Fibroblast of lung (primary cell): ENCODE measurements at regions not wholly inside any gene's neighbourhood (a gene's known extent, or its start where the extent isn't known, plus 50 kb on each side); places are given as distances from the start of the nearest gene placed in this dataset.
A peak's percentile ranks its signal among the peaks of the same experiment; 100 is the strongest.

Experiments used
- DNase-seq, 2 donors: peaks; one replicate each; pipeline versions ENCODE4 v3.0.0 to v3.0.0-alpha.2; 2010; ENCODE audit warnings: low read depth in 2 of 2
- H2AFZ ChIP-seq: 2 replicates; pipeline ENCODE4 v1.5.1; 2012; ENCODE audit warnings: low read length, control low read depth, inconsistent platforms
- H3K27ac ChIP-seq: 2 replicates; pipeline ENCODE4 v1.5.1; 2011; ENCODE audit warnings: low read length, control low read depth; ENCODE audit not compliant: insufficient read depth
- H3K27me3 ChIP-seq: 2 replicates; pipeline ENCODE4 v1.5.1; 2011; ENCODE audit warnings: mild to moderate bottlenecking, low read length; ENCODE audit not compliant: control insufficient read depth, insufficient read depth
- H3K36me3 ChIP-seq: 2 replicates; pipeline ENCODE4 v1.5.1; 2011; ENCODE audit warnings: low read length; ENCODE audit not compliant: control insufficient read depth, insufficient read depth
- H3K4me1 ChIP-seq: 2 replicates; pipeline ENCODE4 v1.5.1; 2011; ENCODE audit warnings: low read length; ENCODE audit not compliant: control insufficient read depth, insufficient read depth; ENCODE audit errors: extremely low read depth
- H3K4me2 ChIP-seq: 2 replicates; pipeline ENCODE4 v1.5.1; 2011; ENCODE audit warnings: low read length, control low read depth; ENCODE audit not compliant: insufficient read depth; ENCODE audit errors: extremely low read depth
- H3K4me3 ChIP-seq, 4 experiments: fragments of 200-600 bp in 1 of 4; sonication (generic) in 1 of 4; replicated peaks in 1 of 4; 2 replicates each; pipeline ENCODE4 v1.5.1; 2011 to 2016; ENCODE audit warnings: low read length in 4 of 4, low read depth in 3 of 4, mild to moderate bottlenecking in 3 of 4, control low read depth in 2 of 4, inconsistent platforms in 1 of 4, mixed read lengths in 1 of 4; ENCODE audit not compliant: insufficient read depth in 1 of 4; ENCODE audit errors: control extremely low read depth in 1 of 4
- H3K79me2 ChIP-seq: 2 replicates; pipeline ENCODE4 v1.5.1; 2012; ENCODE audit warnings: mild to moderate bottlenecking, low read length, inconsistent platforms; ENCODE audit not compliant: control insufficient read depth, insufficient read depth
- H3K9ac ChIP-seq: 2 replicates; pipeline ENCODE4 v1.5.1; 2011; ENCODE audit warnings: mild to moderate bottlenecking, low read length, control low read depth; ENCODE audit not compliant: insufficient read depth
- H3K9me3 ChIP-seq: 2 replicates; pipeline ENCODE4 v1.5.1; 2012; ENCODE audit warnings: low read depth, low read length; ENCODE audit not compliant: control insufficient read depth, insufficient read depth
- H4K20me1 ChIP-seq: 2 replicates; pipeline ENCODE4 v1.5.1; 2011; ENCODE audit warnings: low read length; ENCODE audit not compliant: control insufficient read depth, insufficient read depth; ENCODE audit errors: extremely low read depth
- EZH2 ChIP-seq: IDR thresholded peaks from 2 replicates; pipeline ENCODE4 v1.5.1; 2012; ENCODE audit warnings: low read length, control low read depth, mild to moderate bottlenecking; ENCODE audit errors: missing control alignments
- TF ChIP-seq, protein P1 (sequence below), 2 donors: IDR thresholded peaks in 1 of 2; conservative IDR thresholded peaks in 1 of 2; 1 replicate in 1 of 2; 2 replicates in 1 of 2; pipeline ENCODE4 v1.5.1; 2011 to 2012; ENCODE audit warnings: low read length in 2 of 2, control low read depth in 1 of 2, inconsistent platforms in 1 of 2, low read depth in 1 of 2, mild to moderate bottlenecking in 1 of 2

DNA sequence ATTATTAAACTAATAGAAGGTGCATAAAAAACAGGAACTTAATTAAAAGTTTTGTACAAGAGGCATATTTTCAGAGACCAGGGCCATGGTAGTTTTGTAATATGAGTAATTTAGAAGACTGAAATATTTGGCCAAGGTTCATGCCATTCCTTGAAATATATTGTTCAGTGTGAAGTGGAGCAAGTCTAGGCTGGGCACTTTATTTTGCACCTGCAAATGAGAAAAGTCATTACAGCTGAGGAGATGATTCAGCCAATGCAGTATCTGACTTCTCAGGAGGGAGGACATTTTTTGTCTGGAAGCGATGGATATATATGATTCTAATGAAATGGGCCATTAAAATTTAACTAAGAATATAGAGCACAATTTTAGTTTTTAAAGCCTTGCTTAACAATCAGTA is 754.0 kb upstream of the ADAMTS16 start:
- Histone ChIP-seq H3K4me3 (no peak overlapping the region), H3K79me2 (no peaks in the 10 kb centered on the region), H3K9me3 (no peaks in the 10 kb centered on the region), H3K36me3 (no peaks in the 10 kb centered on the region), H4K20me1 (no peaks in the 10 kb centered on the region), H3K9ac (no peak overlapping the region), H3K4me2 (no peak overlapping the region), H3K27ac (no peak overlapping the region), H3K27me3 (no peaks in the 10 kb centered on the region), H2AFZ (no peak overlapping the region), H3K4me1 (no peaks in the 10 kb centered on the region)
- no peak for DNase-seq
- TF ChIP-seq EZH2: no peak
- TF ChIP-seq, protein P1, sequence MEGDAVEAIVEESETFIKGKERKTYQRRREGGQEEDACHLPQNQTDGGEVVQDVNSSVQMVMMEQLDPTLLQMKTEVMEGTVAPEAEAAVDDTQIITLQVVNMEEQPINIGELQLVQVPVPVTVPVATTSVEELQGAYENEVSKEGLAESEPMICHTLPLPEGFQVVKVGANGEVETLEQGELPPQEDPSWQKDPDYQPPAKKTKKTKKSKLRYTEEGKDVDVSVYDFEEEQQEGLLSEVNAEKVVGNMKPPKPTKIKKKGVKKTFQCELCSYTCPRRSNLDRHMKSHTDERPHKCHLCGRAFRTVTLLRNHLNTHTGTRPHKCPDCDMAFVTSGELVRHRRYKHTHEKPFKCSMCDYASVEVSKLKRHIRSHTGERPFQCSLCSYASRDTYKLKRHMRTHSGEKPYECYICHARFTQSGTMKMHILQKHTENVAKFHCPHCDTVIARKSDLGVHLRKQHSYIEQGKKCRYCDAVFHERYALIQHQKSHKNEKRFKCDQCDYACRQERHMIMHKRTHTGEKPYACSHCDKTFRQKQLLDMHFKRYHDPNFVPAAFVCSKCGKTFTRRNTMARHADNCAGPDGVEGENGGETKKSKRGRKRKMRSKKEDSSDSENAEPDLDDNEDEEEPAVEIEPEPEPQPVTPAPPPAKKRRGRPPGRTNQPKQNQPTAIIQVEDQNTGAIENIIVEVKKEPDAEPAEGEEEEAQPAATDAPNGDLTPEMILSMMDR (conservative IDR thresholded peaks at IDR 0.05 in 1 of 2, IDR thresholded peaks at IDR 0.05 in 1 of 2; ENCODE audit: low read depth in 1 of 2, low read length in 2 of 2): no peak

DNA sequence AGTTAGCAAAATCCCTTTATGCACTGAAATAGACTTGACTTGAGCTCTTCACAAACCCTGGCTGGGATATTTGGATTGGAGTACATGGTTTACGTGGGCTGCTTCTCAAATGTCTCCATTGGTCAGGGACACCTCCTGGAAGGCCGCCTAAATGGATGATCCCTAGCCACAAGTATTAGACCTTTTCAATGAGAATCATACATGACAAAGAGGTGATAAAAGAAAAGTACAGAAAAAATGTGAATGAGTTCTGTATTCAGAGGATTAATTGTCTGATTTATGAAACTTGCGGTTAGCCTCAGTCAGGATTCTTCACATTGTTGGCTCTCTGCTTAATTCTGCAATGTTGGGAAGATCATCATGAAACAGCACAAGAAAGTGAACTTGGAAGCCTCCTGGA is 752.8 kb upstream of the ADAMTS16 start:
- peak in 1 of 2 donors; percentile 55 for DNase-seq

DNA sequence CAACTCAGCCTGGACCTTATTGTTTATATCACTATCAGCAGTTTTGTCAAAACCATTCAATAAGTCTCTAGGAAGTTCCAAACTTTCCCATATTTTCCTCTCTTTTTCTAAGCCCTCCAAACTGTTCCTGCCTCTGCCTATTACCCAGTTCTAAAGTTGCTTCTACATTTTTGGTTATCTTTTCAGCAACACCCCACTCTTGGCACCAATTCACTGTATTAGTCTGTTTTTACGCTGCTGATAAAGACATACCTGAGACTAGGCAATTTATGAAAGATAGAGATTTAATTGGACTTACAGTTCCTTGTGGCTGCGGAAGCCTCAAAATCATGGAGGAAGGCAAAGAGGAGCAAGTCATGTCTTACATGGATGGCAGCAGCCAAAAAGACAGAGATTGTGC is 744.4 kb upstream of the ADAMTS16 start:
- Histone ChIP-seq H3K9me3 (no peaks in the 10 kb centered on the region), H2AFZ (no peak overlapping the region), H3K27me3 (no peaks in the 10 kb centered on the region), H3K36me3 (no peaks in the 10 kb centered on the region), H3K4me3 (no peak overlapping the region), H3K4me1 (no peaks in the 10 kb centered on the region), H3K79me2 (no peaks in the 10 kb centered on the region), H3K9ac (no peak overlapping the region), H4K20me1 (no peaks in the 10 kb centered on the region), H3K27ac (no peak overlapping the region), H3K4me2 (no peak overlapping the region)
- TF ChIP-seq, protein P1 (conservative IDR thresholded peaks at IDR 0.05 in 1 of 2, IDR thresholded peaks at IDR 0.05 in 1 of 2; ENCODE audit: low read depth in 1 of 2, low read length in 2 of 2): no peak
- no peak for TF ChIP-seq EZH2
- DNase-seq: no peak

More for the DNA sequence above, 752.8 kb upstream of the ADAMTS16 start:
- no peak overlapping the region for H3K27ac ChIP-seq
- no peaks in the 10 kb centered on the region for H4K20me1 ChIP-seq
- H3K4me2 ChIP-seq: no peak overlapping the region
- H3K79me2 ChIP-seq: no peaks in the 10 kb centered on the region
- H3K9ac ChIP-seq: no peak overlapping the region
- no peaks in the 10 kb centered on the region for H3K4me1 ChIP-seq
- H3K4me3 ChIP-seq: no peak overlapping the region
- TF ChIP-seq, protein P1 (conservative IDR thresholded peaks at IDR 0.05 in 1 of 2, IDR thresholded peaks at IDR 0.05 in 1 of 2; ENCODE audit: low read depth in 1 of 2, low read length in 2 of 2): no peak
- no peak for TF ChIP-seq EZH2
- no peak overlapping the region for H2AFZ ChIP-seq
- no peaks in the 10 kb centered on the region for H3K36me3 ChIP-seq
- no peaks in the 10 kb centered on the region for H3K9me3 ChIP-seq
- no peaks in the 10 kb centered on the region for H3K27me3 ChIP-seq
